ENCODE measurements at regions not wholly inside any gene's neighbourhood (a gene's known extent, or its start where the extent isn't known, plus 50 kb on each side); places are given as distances from the start of the nearest gene placed in this dataset.

- no peak overlapping the region for H2BK15ac ChIP-seq (ENCODE audit: low read depth, low read length)
- no peak overlapping the region for H2BK5ac ChIP-seq (ENCODE audit: insufficient read length, low read length)
- no peak for DNase-seq
- WGBS (ENCODE audit: extremely low coverage, insufficient read length, low lambda C conversion rate) = no CpG with 5 or more reads among the region's 4 CpGs
- no peak overlapping the region for H3T11ph ChIP-seq (ENCODE audit: low read length)
- no peak overlapping the region for H4K8ac ChIP-seq (replicated peaks; ENCODE audit: insufficient read length, low read depth, low read length)
- H4K5ac ChIP-seq (ENCODE audit: insufficient read length, low read depth, low read length) = no peak overlapping the region
- no peak overlapping the region for H3K9ac ChIP-seq (ENCODE audit: extremely low read depth, insufficient read length, low read length)
- no peak overlapping the region for H3K4me2 ChIP-seq (ENCODE audit: insufficient read depth, insufficient read length, low read length)
- Mint-ChIP-seq H3K4me3 (no peak overlapping the region), H3K27me3 (ENCODE audit: low read depth) (peaks cover 10% of the 10 kb centered on the region; the same call in 1 of the 2 replicates), H3K9me3 (peaks cover 4 to 7% of the 10 kb centered on the region in 2 experiments; a peak in 3 of 5 replicates), H3K4me1 (no peaks in the 10 kb centered on the region; a peak in 1 of 4 replicates), H3K36me3 (ENCODE audit: insufficient read depth in 1 of 3, low read depth in 3 of 3) (no peaks in the 10 kb centered on the region), H3K27ac (no peak overlapping the region)
- no peak overlapping the region for H3K14ac ChIP-seq (ENCODE audit: insufficient read depth, low read length)
- H2BK12ac ChIP-seq (ENCODE audit: insufficient read length, low read depth, low read length) = no peak overlapping the region
- no peak overlapping the region for H3K56ac ChIP-seq (ENCODE audit: insufficient read length, low read depth, low read length)
- H2AK5ac ChIP-seq (ENCODE audit: insufficient read length, low read length) = no peak overlapping the region
- H2BK120ac ChIP-seq (ENCODE audit: low read depth, low read length, poor library complexity, severe bottlenecking) = no peak overlapping the region
- TF ChIP-seq CTCF (conservative IDR thresholded peaks at IDR 0.05) = no peak
- H3K4ac ChIP-seq (ENCODE audit: low read depth, low read length) = no peak overlapping the region
- H3K18ac ChIP-seq (ENCODE audit: insufficient read length, low read depth, low read length) = no peak overlapping the region
- H3K79me1 ChIP-seq (ENCODE audit: insufficient read depth, low read depth, low read length, poor library complexity, severe bottlenecking) = no peaks in the 10 kb centered on the region
- no peaks in the 10 kb centered on the region for H3K79me2 ChIP-seq (ENCODE audit: insufficient read depth, low read length)
- H3K27ac ChIP-seq (ENCODE audit: insufficient read length, low read depth, low read length) = no peak overlapping the region
- no peak overlapping the region for H3K23ac ChIP-seq (ENCODE audit: insufficient read length, low read depth, low read length)
- no peak overlapping the region for H4K91ac ChIP-seq (ENCODE audit: insufficient read length, low read depth, low read length)
- no peaks in the 10 kb centered on the region for H4K20me1 ChIP-seq (ENCODE audit: control insufficient read depth, insufficient read depth, insufficient read length)
- no peaks in the 10 kb centered on the region for H3K23me2 ChIP-seq (ENCODE audit: insufficient read length, low read depth, low read length, poor library complexity, severe bottlenecking)
- no peak overlapping the region for H2AFZ ChIP-seq (ENCODE audit: low read length)
- H3K4me1 ChIP-seq (ENCODE audit: insufficient read depth, low read length) = no peaks in the 10 kb centered on the region
- H3K9me3 ChIP-seq (ENCODE audit: control insufficient read depth, low read depth, low read length) = no peaks in the 10 kb centered on the region
- no peak overlapping the region for H2BK20ac ChIP-seq (ENCODE audit: low read depth, low read length, poor library complexity, severe bottlenecking)
- H3K27me3 ChIP-seq (ENCODE audit: insufficient read depth, low read length) = no peaks in the 10 kb centered on the region
Measured at GRCh38 chr11:69560141-69560790, 78.8 kb downstream of the LINC01488 start.

Measured in H9 (cell line).